Medulla oblongata (tissue), 1 donor: ENCODE measurements at regions not wholly inside any gene's neighbourhood (a gene's known extent, or its start where the extent isn't known, plus 50 kb on each side); places are given as distances from the start of the nearest gene placed in this dataset.
"Not testable (repeated sequence)": the region's sequence is repeated elsewhere in the genome, so short reads cannot be mapped to it uniquely, and the experiment has no call there.

Experiments used
- DNase-seq: peaks from one replicate; pipeline ENCODE4 v3.0.0-alpha.2; 2015; ENCODE audit errors: extremely low spot score

DNA sequence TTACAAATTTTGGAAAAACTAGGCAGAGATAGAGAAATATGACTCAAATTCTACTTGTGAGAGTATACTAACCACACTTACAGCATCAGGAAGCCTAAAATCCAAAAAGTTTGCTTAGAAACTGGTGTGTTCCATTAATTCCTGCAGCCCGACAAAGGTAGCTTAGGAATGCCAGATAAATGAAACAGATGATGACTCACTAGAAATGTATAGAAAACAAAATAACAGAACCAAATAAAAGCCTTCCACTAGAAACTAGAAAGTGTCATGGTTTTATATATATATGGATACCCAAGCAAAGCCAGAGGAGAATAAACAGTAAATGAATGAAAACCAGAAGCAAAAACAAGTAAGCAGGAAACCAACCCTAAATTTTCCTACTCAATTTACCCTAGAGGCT, 272.2 kb upstream of the PRDM9 start:
- DNase-seq: no peak

DNA sequence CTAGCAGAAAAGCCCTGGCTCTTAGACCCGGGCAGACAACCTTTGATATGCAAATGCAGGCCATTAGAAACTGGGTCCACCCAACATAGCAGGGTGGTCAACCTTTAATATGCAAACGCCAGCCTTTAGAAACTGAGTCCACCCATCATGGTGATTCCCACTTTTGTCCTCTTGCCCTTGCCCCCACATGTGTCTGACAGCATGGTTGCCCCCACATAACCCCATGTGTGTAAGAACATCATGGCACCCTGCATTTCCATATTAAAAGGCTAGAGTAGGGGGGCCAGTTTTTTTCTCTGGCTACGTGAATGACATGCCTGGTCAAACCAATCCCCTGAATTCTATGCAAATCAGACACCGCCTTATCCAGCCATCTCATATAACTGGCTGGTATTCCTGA, 273.2 kb upstream of the PRDM9 start:
- DNase-seq: no peak

DNA sequence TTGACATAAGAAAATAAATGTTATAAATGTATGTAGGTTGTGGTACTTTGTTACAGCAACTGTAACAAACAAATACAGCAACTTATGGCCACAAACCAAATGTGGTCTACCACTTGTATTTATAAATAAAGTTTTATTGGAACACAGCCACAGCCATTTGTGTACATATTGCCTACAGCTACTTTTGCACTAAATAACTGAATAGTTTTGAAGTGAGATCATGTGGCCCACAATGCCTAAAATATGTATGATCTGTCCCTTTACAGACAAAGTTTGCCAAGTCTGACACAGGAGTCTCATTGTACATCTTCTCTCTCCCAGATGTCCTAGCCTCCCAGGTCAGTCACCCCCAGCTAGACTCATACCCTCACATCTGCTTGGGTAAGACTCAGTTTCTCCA, 283.6 kb upstream of the PRDM9 start:
- DNase-seq: no peak

DNA sequence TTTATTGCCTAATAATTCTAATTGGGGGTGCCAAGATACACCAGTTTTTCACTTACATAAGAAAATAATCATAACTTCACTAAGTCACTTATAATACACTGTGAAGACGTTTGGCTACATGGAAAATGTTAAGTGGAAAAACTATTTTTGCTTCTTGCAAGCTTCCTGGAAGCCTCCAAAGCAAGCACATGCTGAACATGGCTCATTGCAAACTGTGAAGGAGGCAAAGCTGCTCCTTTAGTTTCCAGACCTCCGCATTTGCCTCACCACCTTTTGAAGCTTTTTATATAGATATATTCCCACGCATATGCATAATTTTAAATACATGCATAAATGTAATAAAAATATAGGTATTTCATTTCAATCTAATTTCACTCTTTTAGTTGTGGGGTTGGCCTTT, 285.6 kb upstream of the PRDM9 start:
- no peak for DNase-seq

DNA sequence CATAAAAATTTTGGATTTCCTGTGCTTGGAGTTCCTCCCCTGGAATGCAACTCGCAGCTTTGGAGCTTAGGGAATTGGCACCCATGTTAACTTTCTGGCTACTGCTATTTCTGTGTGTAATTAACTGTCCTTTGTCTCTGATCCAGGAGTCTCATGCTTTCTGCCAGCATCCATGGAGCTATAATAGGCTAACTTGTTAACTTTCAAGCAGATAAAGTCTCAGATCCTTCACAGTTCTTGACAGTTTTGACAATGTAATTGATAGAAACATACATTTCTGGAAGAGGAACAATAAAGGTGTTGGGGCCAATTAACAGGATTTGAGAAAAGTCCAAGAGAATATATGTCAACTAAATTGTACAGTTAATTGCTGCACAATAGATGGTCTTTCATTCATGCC, 290.2 kb upstream of the PRDM9 start:
- no peak for DNase-seq

GRCh38 chr5:23216345-23216744, 291.1 kb upstream of the PRDM9 start:
- no peak for DNase-seq

GRCh38 chr5:23208959-23209431, 298.4 kb upstream of the PRDM9 start:
- peak; percentile 58 for DNase-seq

GRCh38 chr5:23204111-23204510, 303.3 kb upstream of the PRDM9 start:
- DNase-seq: no peak

DNA sequence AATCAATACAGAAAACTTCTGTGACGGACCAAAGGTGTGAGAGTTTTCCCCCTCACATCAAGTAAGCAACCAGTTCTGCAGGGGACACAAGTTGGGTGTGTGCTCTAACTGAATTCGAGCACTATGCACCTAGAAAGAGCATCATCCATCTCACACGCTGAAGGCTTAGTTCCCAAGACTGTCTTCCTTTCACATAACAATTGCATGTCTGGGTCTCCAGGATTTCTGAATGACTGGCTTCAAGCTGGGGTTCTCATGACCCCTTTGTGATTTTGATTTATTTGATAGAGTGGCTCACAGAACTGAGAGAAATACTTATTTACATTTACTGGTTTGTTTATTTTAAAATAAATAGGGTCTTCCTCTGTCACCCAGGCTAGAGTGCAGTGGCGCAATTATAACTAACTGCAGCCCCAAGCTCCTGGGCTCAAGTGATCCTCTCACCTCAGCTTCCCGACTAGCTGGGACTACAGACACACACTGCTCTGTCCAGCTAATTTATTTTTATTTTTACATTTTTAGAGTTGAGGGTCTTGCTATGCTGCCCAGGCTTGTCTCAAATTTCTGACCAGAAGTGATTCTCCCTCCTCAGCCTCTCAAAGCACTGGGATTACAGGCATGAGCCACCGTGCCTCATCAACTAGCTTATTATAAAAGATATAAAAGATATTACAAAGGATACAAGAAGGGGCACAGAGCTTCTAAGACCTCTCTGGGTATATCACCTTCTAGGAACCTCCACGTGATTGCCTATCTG, 316.7 kb upstream of the CDH12 start:
- no peak for DNase-seq

DNA sequence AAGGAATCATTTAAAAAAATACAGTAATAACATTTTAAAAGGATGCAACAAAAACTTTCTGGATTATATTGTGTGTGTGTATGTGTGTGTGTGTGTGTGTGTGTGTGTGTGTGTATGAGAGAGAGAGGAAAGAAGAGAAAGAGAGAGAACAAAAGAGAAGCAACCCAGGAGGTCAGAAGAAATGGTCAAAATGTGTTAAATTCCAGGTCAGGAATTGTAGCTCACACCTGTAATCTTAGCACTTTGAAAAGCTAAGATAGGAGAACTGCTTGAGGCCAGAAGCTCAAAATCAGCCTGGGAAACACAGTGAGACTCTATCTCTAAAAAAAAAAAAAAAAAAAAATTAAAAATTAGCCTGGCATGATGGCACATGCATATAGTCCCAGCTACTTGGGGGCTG, 311.8 kb upstream of the CDH12 start:
- DNase-seq: no peak

GRCh38 chr5:23158179-23158578, 305.0 kb upstream of the CDH12 start:
- no peak for DNase-seq

DNA sequence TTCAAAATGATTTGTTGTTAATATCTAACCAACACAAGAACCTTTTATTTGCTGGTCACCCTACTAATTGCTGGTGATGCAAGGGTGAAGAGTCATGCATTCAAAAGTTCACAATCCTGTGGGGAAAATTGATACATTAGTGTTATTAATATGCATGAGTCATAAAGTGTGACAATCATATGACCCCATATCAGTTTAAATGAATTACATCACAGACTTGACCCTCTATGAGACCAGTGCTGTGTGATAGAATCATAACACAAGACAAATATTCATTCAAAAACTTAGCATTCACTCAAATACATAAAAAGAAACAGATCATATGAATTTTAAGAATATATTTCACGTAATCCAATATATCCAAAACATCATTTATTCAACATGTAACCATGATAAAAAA, 304.6 kb upstream of the CDH12 start:
- no peak for DNase-seq

GRCh38 chr5:23157169-23157568, 304.0 kb upstream of the CDH12 start:
- no peak for DNase-seq

DNA sequence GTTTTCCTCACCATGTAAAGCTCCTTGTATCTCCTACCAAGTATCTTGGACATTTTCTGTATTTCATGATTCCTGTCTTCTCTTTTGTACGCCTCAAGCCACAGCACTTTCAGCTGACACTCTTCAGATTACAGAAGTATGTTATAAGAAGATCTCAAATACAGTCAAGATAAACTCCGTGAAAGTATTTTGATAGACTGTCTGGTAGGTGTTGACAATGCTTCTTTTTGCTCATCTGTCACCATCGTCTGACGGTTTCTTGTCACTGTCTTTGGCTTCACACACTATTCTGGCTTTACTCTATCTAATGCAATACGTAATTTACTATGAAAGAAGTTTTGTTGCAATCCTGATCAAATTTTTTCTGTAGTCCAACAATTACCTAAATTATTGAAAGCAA, 294.5 kb upstream of the CDH12 start:
- DNase-seq: no peak

- no peak for DNase-seq
These were observed 293.0 kb upstream of the CDH12 start for GRCh38 chr5:23146183-23146582.

- DNase-seq: peak; percentile 7
These were observed 286.4 kb upstream of the CDH12 start for GRCh38 chr5:23139338-23140171.

GRCh38 chr5:23136958-23137357, 283.8 kb upstream of the CDH12 start:
- no peak for DNase-seq

GRCh38 chr5:23132231-23132630, 279.1 kb upstream of the CDH12 start:
- DNase-seq: no peak

GRCh38 chr5:23112237-23112636, 259.1 kb upstream of the CDH12 start:
- no peak for DNase-seq

- DNase-seq: no peak
These were observed 251.9 kb upstream of the CDH12 start for GRCh38 chr5:23105021-23105420.

GRCh38 chr5:23103566-23103965, 250.4 kb upstream of the CDH12 start:
- no peak for DNase-seq

- DNase-seq: not testable (repeated sequence)
These were observed 242.3 kb upstream of the CDH12 start for GRCh38 chr5:23095418-23095817.

DNA sequence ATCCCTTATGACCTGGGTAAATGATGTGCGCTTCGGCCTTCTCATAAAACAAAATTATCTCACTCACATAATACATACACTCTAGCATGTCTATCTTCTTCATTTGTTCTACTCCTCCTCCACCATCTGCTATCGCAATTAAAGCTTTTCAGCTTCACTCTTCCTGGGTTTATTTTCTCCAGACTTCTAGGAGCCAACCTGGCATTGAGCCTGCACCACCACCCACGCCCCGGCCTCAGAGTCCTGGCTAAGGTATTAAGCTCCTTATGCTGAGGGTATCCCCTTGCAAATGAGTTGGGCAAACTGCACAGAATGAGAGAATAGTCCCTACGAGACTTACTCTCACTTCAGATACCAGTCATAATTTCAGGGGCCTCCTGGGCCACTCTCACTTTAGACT, 236.1 kb upstream of the CDH12 start:
- no peak for DNase-seq
